GM12891 (cell line): ENCODE measurements at regions not wholly inside any gene's neighbourhood (a gene's known extent, or its start where the extent isn't known, plus 50 kb on each side); places are given as distances from the start of the nearest gene placed in this dataset.

ENCODE experiments used
- POLR2A ChIP-seq: IDR thresholded peaks from 2 replicates; pipeline ENCODE4 v1.6.1; 2011; ENCODE audit warnings: low read depth, low read length, control low read depth
- POLR2AphosphoS5 ChIP-seq: IDR thresholded peaks from 2 replicates; pipeline ENCODE4 v1.6.1; 2011; ENCODE audit warnings: low read depth, low read length, control low read depth
- SPI1 ChIP-seq: IDR thresholded peaks from 2 replicates; pipeline ENCODE4 v1.6.1; 2011; ENCODE audit warnings: low read depth, low read length, control low read depth
- TAF1 ChIP-seq: IDR thresholded peaks from 2 replicates; pipeline ENCODE4 v1.6.1; 2011; ENCODE audit warnings: low read depth, low read length, control low read depth

DNA sequence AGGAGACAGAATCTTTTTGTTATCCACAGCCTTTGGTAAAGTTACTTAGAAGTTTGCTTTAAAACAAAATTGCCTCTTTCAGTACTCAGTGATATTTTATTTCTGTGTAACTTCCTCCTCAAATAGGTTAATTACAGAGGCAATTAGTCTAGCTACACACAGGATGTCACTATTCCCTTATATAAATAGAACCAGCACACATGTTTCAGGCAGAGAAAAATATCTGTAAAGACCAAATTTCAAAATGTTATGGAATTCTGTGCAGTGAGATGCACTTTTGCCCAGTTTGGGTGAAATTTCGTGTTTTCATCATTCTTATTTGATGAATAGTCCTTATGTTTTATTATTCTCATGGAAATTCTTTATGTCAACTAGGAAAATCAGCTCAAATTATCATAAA is 410.6 kb upstream of the SOX5 start:
- no peak for TF ChIP-seq POLR2AphosphoS5
- TF ChIP-seq POLR2A = no peak
- no peak for TF ChIP-seq TAF1
- TF ChIP-seq SPI1 = no peak
